Fibroblast of mammary gland (primary cell): ENCODE measurements at regions not wholly inside any gene's neighbourhood (a gene's known extent, or its start where the extent isn't known, plus 50 kb on each side); places are given as distances from the start of the nearest gene placed in this dataset.

ENCODE experiments used
- DNase-seq: peaks from one replicate; pipeline ENCODE4 v3.0.0-alpha.2; 2010; ENCODE audit warnings: low read depth
- H3K4me3 ChIP-seq: 2 replicates; pipeline ENCODE4 v1.5.1; 2011; ENCODE audit warnings: low read depth, mild to moderate bottlenecking, low read length, moderate library complexity; ENCODE audit not compliant: control insufficient read depth
- CTCF ChIP-seq: conservative IDR thresholded peaks from 2 replicates; pipeline ENCODE4 v1.5.1; 2011; ENCODE audit warnings: low read depth, low read length, inconsistent platforms; ENCODE audit not compliant: control insufficient read depth, insufficient read depth

GRCh38 chrX:141641138-141641537 lies 51.6 kb downstream of the SPANXA2 start:
- no peak for TF ChIP-seq CTCF
- no peak for DNase-seq
- no peak overlapping the region for H3K4me3 ChIP-seq

GRCh38 chrX:141642979-141643378 lies 53.5 kb downstream of the SPANXA2 start:
- TF ChIP-seq CTCF = no peak
- peak; percentile 27 for DNase-seq
- H3K4me3 ChIP-seq = no peak overlapping the region
